ENCODE measurements at regions not wholly inside any gene's neighbourhood (a gene's known extent, or its start where the extent isn't known, plus 50 kb on each side); places are given as distances from the start of the nearest gene placed in this dataset.
"Not testable (repeated sequence)": the region's sequence is repeated elsewhere in the genome, so short reads cannot be mapped to it uniquely, and the experiment has no call there.

DNA sequence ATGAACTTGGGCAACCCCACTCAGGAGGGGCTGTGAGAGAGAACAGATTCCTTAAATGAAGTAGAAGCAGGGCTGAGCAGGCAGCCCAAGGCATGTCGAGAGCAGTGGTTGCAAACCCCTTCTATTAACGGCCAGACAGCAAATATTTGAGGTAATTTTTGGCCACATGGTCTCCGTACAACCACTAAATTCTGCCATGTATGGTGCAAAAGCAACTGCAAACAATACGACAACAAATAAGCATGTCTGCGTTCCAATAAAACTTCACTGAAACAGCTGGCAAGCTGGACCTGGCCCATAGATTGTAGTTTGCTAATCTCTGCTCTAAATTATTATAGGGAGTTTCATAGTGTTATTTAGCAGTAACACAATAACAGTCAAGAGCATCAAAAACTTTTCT is 217.0 kb upstream of the ZNF521 start:
- intact Hi-C loops (cut with micrococcal nuclease) = loop anchor here (10.0 kb wide), 1 partner anchor 46 kb away; no protein-coding TSS in a partner anchor

DNA sequence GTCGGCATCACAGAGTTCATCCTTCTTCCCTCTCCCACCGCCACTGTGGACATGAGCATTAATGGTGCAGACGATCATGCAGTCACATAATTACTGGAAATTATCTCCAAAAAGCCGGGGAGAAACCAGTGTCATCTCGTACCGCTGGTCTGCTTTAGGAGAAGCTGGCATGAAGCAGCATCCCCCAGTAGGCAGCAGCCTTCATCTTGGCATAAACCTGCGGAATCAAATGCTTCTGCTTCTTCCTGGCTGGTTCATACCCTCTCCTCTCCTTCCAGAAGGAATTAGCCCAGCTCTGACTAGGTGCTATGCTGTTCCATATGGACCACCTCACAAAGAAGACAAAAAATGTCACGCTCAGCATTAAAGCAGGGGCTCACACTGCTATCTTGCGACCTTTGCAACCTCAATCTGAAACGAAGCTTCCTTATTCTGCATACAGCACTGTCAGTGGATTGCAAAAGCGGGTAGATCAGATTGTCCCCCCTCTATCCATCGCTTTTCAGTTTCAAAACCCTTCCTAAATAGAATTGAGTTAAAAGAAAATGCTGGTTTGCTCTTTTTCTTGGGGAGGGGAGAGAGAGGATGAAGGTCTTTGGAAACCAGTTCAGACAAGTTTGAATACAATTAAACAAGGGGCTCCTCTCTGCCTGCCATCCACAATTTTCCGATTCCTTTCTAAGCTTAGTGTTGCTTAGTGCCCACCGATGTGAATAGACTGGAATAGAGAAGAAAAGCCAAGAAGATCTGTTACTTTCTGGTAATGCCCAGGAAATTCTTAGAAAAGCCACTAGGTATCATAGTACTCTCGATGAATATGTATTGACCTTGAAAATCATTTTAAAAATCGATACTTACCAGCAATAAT is 212.1 kb upstream of the ZNF521 start:
- intact Hi-C loops (cut with micrococcal nuclease) = loop anchor here (5.0 to 10.0 kb wide), 2 partner anchors 51 to 333 kb away; no protein-coding TSS in a partner anchor

DNA sequence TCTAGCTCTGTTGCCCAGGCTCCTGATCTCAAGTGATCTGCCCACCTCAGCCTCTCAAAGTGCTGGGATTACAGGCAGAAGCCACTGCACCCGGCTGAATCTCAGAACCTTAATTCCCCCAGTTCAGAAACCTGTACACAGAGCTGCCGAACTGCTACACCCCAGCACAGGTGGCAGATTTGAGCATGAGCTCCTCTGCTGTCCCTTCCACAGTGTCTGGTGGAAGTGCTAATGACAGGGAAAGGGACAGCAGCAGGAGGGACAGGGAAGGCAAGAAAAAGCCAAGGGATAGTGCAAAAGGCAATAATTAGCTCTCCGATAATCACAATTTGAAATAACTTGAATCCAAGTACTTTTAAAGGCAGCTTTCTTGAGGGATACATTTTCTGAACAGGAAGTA is 211.4 kb upstream of the ZNF521 start:
- intact Hi-C loops (cut with micrococcal nuclease) = loop anchor here (5.0 to 10.0 kb wide), 2 partner anchors 51 to 334 kb away; no protein-coding TSS in a partner anchor

DNA sequence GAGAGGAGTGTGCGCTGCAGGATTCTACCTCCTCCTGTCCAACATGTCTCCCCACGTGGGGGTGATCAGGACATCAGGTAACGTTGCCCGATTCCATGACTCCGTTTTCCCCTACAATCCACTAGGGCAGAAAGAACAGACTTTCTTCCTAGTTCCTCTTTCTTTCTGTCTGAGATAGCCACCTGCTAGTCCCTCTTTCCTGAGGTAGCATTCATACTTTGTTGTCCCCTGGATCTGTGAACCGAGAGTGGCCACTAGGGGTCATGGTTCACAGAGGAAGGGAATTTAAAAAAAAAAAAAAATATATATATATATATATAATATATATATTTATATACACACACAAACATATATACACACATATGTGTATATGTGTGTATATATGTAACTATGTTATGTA is 210.0 kb upstream of the ZNF521 start:
- intact Hi-C loops (cut with micrococcal nuclease) = loop anchor here (5.0 to 10.0 kb wide), 2 partner anchors 53 to 335 kb away; no protein-coding TSS in a partner anchor

DNA sequence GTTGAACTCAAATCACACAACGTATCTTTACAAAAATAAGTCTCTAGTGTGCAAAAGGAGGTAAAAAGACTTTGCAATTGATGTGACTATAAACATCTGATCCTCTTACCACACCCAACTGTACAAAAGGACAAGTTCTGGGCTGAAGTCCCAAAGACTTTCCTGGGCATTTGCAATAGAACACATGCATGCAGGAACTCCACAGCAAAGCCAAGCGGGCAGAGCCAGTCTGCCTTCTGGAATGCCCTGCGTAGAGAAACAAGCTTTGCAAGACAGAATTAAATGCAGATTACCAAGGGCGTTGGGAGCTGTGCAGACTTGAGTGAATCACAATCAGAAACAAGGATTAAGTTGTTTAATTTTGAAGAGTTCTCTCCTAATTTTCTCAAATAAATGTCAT is 208.4 kb upstream of the ZNF521 start:
- intact Hi-C loops (cut with micrococcal nuclease) = loop anchor here (5.0 to 10.0 kb wide), 2 partner anchors 54 to 337 kb away; no protein-coding TSS in a partner anchor

DNA sequence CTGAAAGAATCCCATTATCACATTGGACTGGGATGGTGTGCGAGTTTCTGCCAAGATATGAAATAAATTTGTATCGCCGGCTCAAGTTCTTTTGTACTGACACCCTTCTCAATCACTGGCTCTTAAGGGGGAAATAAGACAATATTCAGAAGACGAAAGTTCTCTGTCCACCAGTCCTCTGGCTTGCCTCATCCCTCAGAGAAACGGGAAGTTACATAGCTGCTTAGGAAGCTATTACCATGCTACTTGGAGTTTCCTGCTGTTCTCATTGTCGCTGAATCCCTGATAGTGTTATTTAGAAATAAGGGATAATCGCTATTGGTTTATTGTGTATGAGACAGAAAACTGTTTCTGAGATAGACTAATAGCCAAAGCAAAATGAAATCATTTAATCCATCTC is 205.0 kb upstream of the ZNF521 start:
- intact Hi-C loops (cut with micrococcal nuclease) = no loop called here

DNA sequence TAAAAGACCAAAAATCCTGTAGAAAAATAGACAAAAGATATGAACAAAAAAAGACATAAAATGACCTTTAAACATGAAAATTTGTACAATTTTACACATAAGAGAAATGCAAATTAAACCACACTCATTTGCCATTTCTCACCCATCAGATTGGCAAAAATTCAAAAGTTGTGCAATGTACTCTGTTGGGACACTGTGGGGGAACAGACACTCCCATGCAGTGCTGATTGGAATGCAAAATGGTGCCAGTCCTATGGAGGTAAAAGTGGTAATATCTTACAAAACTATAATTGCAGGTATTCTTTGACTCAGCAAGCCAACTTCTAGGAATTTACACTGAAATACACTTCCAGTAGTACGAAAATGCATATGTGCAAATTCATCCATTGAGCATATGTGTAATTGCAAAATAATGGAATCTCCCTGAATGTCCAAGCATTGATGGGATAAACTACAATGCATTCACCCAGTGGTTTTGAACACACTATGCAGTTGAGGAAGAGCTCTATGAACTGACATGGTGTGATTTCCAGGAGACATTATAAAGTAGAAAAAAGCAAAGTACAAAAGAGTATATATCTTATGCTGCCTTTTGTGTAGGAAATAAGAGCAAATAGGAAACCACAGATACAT is 201.8 kb upstream of the ZNF521 start:
- intact Hi-C loops (cut with micrococcal nuclease) = no loop called here

DNA sequence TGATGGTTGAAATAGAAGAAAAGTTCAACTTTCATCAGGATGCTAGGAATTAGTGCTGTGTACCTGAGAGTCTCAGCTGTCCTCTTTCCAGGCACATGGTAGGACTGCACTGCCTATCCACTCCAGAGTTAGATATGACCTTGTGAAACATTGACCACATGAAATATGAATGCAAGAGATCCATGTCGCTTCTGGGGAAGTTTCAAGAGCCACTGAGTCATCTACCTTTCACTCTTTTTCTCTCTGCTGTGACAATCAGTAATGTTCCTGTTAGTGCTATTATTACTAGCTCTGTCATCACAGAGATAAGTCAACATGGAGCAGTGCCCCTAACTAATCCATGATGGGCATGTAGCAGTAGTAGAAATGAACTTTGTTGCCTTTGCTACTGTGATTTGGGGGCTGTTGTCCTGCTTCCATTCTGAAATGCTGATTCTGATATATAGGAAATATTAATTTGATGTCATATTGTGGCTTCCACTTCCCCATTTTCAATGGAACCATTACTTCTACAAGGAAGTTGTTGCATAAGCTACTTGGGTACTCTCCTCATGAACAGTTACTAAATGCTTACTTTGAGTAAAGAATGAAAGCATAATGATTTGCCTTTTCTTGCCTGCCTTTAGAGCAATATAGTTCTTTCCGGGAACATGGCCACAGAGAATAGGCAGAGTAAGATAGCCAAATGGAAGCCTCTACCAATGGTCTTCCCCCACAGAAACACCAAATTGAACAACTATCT is 192.8 kb upstream of the ZNF521 start:
- intact Hi-C loops (cut with micrococcal nuclease) = no loop called here

DNA sequence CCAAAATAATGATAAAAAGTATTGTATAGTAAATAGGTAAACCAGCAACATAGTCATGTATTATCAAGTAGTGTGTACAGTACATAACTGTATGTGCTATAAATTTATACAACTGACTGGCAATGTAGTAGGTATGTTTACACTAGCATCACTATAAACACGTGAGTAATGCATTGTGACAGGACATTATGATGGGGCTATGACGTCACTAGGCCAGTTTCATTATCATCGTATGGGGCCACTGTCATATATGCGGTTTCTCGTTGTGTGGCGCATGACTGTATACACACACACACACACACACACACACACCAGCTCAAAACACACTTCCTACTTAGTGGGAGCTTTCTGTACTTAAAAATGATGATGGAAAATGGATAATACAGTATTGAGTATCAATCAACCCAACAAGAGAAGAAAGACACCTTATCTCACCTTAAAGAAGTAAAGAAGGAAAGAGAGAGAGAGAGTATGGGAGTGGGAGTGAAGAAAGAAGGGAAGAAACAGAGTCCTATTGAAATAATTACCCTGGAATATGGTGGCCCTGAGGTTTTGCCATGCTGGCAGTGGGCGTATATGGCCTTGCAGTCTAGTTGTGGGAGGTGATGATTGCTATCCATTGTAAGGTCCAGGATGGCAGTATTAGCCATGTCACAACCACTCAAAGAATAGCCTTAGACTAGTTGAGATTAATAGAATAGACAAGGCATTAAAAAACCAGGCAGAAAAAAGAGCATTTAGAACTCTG is 186.4 kb upstream of the ZNF521 start:
- intact Hi-C loops (cut with micrococcal nuclease) = no loop called here

DNA sequence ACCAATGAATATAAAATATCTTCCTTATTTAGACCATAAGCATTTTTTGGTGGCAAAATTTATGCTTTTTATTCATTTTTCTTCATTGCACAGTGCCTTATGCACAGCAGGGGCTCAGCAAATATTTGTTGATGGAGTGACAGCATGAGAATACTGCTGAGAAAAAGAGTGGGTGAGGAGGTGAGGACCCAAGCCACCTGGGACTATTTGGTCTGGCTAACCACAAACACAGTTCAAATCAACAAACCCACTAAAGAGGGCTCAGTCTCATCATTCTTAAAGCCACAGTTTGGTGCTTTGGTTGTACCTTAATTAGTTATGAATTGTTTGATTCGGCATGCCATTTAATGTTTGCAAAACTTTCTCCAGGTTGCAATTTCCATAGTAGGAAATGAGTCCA is 183.5 kb upstream of the ZNF521 start:
- intact Hi-C loops (cut with micrococcal nuclease) = no loop called here

DNA sequence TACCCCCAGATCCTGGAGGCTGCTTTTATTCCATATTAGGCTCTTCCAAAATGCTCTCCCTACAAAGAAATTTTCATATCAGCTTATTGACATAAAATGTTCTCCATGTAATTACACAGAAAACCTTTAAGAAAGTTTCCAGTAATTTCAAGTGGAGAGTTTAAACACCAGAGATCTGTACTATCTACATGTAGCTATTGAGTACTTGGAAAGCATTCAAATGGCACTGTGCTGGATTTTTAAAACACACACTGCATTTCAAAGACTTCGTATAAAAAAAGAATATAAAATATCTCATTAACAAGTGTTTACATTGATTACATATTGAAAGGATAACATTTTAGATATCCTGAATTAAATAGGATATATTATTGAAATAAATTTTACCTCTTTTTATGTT is 182.4 kb upstream of the ZNF521 start:
- intact Hi-C loops (cut with micrococcal nuclease) = no loop called here

DNA sequence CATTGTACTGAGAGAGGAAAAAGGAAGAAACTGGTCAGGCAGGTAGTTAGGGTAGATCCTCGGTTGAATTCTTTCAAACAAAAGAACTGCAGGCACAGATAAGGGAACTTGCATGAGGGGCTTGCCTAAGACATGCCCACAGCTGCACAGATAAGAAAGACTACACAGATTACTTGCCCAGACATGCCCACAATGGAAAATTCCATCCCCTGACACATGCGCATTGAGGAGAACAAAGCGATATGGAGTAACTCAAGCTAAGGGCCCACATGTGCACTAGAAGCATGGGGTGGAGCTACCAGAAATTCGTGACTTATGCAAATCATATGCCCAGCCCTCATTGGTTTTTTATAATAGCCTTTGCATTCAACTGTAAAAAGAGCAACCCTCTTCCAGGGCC is 181.3 kb upstream of the ZNF521 start:
- intact Hi-C loops (cut with micrococcal nuclease) = no loop called here

DNA sequence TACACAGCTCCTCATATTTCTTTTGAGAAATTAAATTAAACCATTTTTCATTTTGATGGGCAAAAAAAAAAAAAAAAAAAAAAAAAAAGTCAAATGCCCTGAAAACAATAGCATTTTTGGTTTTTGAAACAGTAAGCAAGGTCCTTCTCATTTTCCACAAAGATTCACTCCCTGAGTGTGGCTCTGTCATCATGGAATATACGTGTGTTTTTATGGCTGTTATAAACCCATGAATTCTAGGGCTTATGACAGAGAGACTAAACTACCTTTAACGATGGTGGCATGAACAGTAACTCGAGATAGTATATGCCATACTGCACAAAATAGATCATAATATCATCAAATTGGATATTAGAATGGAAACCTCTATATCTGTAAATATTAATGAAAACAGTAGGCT is 179.2 kb upstream of the ZNF521 start:
- intact Hi-C loops (cut with micrococcal nuclease) = no loop called here

DNA sequence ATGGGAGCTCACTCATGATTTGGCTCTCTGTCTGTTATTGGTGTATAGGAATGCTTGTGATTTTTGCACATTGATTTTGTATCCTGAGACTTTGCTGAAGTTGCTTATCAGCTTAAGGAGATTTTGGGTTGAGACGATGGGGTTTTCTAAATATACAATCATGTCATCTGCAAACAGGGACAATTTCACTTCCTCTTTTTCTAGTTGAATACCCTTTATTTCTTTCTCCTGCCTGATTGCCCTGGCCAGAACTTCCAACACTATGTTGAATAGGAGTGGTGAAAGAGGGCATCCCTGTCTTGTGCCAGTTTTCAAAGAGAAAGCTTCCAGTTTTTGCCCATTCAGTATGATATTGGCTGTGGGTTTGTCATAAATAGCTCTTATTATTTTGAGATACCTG is 173.8 kb upstream of the ZNF521 start:
- intact Hi-C loops (cut with micrococcal nuclease) = not testable (repeated sequence)

DNA sequence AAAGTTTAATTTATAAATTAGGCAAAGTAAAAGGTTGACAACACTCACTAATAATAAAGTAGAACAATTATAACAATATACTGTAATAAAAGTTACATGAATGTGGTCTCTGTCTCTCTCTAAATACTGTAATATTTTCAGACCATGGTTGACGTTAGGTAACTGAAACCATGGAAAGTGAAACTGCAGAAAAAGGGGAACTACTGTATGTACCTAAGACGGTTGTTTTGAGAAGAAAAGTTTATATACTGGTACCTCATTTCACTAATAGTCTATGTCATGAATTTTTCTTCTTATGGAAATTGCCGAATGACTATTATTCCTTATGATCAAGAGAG is 166.7 kb upstream of the ZNF521 start:
- intact Hi-C loops (cut with micrococcal nuclease) = no loop called here

DNA sequence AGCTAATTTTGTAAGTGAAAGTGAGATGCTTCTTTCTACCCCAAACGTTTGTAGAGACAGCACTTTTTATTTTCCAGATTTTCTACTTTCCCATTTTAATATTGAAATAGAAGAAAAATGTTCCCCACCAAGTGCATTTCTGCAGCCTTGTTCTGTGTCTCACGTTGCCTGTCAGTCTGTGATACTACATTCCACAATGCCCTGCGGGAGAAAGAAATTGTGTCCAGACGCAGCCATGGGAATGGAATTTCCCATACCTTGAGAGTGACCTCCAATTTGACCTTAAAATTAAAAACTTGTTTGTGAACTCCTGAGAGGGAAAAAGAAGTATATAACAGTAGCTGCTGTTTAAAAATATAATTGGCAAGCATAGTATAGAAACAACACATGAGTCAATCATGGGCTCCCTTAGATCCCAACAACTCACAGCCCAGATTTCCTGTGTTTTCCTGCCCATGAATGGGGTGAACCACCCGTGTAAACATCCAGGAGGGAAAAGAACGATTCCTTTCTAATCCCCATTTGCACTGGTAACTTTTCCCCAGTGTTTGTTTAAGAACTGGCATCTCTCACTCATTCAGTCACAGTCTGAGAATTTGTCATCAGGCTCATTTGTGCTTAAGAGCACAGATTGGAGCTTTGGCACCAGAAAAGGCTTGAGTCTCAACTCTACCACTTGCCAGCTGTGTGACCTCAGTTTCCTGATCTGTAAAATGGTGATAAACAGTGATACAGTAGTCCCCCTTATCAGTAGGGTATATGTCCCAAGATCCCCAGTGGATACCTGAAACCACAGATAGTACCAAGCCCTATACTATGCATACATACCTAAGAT is 166.1 kb upstream of the ZNF521 start:
- intact Hi-C loops (cut with micrococcal nuclease) = no loop called here

DNA sequence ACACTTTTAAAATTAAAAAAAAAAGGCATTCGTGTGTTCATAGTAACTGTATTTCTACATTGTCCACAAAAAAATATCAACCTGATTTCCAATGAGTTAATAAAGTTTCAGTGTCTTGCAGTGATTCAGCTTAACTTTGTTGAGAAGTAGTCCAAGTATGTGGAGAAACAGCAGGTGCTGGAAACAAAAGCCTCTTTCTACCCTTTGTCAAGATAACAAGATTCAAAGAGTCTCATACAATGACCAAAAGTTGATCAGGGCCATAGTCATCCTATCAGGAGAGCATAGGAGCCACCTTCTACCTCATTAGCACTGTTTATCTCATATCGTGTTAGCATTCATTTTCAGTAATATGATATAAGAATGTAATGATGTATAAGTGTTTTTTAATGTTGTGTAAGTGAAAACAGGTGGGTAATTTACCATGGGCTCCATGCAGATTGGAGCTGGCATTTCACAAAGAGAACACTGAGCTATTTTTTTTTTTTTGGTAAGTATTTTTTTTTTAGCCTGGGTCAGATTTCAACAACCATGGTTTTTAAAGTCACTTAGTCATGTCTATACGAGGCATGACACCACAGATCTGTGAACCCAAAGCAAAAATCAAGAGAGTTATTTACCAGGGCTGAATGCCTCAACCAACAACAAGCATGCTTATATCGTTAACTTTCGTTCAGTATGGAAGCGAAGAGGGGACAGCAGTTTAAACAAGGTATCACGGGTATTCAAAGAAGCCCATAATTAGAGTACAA is 165.0 kb upstream of the ZNF521 start:
- intact Hi-C loops (cut with micrococcal nuclease) = no loop called here

DNA sequence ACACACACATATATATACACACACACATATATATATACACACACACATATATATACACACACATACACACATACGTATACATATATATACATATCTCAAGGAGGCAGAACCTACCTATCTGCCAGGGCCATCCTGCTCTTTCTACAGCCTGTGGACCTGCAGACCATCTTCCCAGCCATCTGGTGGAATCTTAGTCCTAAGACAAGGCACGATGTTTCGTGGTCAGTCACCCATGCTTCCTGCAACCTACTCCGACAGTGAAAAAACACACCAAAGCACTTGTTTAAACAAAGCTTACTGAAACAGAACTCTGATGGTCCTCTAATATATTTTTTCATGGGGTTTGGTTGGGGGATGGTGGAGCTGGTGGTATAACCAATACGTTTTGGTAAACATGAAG is 164.2 kb upstream of the ZNF521 start:
- intact Hi-C loops (cut with micrococcal nuclease) = no loop called here

DNA sequence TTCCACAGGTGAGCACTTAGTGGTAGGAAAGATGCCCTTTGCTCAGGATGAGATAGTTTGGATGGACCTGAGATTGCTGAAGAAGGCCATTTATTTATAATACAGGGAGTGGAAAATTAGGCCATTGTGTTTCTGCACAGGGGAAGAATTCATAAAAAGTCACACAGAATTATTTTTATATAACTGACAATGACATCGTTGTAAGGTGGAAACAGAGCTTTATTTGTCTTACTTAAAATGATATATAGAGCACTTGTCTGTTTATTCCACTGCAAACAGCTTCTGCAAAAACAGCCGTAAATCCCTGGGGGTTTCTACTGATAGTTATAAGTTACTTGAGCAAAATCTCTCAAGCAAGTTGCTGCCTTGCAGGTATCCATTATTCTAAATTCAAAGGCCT is 158.1 kb upstream of the ZNF521 start:
- intact Hi-C loops (cut with micrococcal nuclease) = loop anchor here (5.0 kb wide), 1 partner anchor 102 kb away; no protein-coding TSS in a partner anchor

Measured in T-helper 1 cell treated with Interleukin-12 subunit alpha and Interleukin-12 subunit beta and Interleukin-4 antibody, amounts not matched to agents 30 ng/mL and 1 ng/mL, for 36 hours (primary cell).